ENCODE measurements at regions not wholly inside any gene's neighbourhood (a gene's known extent, or its start where the extent isn't known, plus 50 kb on each side); places are given as distances from the start of the nearest gene placed in this dataset.
"Not testable (repeated sequence)": the region's sequence is repeated elsewhere in the genome, so short reads cannot be mapped to it uniquely, and the experiment has no call there.

- TF ChIP-seq CTCF (conservative IDR thresholded peaks at IDR 0.05; ENCODE audit: low read length); EZH2phosphoT487 (IDR thresholded peaks at IDR 0.05; ENCODE audit: borderline replicate concordance): not testable (repeated sequence)
Observed at GRCh38 chr18:8890503-8890902, 185.1 kb downstream of the MTCL1 start.
